ENCODE measurements at regions not wholly inside any gene's neighbourhood (a gene's known extent, or its start where the extent isn't known, plus 50 kb on each side); places are given as distances from the start of the nearest gene placed in this dataset.

DNA sequence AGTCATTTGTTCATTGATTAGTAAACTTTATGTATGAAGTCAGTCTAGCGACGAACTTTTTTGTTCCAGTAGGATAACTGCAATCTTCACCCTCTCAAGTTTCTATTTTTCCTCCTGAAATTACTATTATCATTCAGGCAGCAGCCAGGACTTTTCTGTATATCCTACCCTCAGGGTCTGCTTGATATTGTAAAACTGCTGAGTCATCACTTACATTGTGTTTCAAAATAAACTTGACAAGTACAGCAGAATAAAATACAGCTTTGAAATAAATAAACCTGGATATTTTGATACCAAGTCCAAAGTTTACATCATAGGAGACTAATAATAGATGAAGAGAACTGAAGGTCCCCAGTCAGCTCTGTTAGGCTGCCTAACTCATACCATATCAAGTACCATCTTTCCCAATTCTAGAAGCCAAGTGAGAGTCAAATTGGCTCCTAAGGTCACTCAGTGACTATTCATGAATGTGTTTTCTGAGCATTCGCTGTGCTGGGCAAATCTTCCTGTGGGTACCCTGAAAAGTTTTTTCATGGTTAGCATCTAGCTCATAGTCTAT, 234.6 kb downstream of the PARP8 start:
- TF ChIP-seq YY1 (IDR thresholded peaks at IDR 0.05; ENCODE audit: insufficient read depth, insufficient read length), result no peak
- TF ChIP-seq ZNF274 (IDR thresholded peaks at IDR 0.05; ENCODE audit: low read depth, low read length), result no peak
